Kidney capillary endothelial cell (primary cell): ENCODE measurements at regions not wholly inside any gene's neighbourhood (a gene's known extent, or its start where the extent isn't known, plus 50 kb on each side); places are given as distances from the start of the nearest gene placed in this dataset.
"Not testable (repeated sequence)": the region's sequence is repeated elsewhere in the genome, so short reads cannot be mapped to it uniquely, and the experiment has no call there.

Experiments used
- DNase-seq: peaks from one replicate; pipeline ENCODE4 v3.0.0-alpha.2; 2018; ENCODE audit warnings: low spot score

DNA sequence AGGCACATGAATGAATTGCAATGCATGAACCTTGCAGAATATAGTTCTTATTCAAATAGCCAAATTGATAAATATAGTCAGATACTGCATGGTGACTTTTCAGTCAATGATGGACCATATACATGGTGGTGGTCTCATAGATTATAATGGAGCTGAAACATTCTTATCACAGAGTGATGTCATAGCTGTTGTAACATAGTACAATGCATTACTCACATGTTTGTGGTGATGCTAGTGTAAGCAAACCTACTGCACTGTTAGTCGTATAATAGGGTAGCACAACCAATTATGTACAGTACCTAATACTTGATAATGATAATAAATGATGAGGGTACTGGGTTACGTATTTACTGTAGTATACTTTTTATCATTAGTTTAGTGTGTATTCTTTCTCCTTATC is 280.3 kb downstream of the BCAT1 start:
- DNase-seq: no peak

DNA sequence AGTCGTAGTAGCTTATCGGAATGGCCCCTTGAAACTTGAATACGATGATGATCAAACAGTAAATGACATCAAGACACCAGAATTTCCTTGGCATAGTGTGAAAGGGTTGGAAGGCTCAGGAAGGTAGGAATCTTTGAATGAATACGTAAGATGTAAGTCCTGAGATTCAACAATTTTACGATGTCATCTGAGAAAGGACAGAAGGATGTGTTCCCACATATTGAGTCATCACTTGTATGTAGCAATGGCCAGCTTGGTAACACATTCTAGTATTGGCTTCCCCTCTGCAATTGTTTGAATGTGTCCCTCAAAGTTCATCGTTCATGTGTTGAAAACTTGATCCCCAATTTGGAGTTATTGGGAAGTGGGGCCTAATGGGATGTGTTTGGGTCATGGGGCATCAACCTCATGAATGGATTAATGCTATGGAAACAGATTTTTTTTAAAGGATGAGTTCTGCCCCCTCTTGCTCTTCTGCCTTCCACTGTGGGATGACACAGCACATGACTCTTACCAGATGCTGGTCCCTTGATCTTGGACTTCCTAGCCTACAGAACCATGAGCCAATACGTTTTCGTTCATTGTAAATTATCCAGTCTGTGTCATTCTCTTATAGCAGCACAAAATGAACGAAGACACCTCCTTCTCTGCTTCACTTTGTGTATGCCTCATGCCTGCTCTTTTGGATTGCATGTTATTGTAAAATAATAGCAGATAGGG is 284.6 kb downstream of the BCAT1 start:
- no peak for DNase-seq

- DNase-seq: no peak
Observed at GRCh38 chr12:24661657-24662096, 287.2 kb downstream of the BCAT1 start.

GRCh38 chr12:24659016-24659415 is 289.9 kb downstream of the BCAT1 start:
- DNase-seq: no peak

DNA sequence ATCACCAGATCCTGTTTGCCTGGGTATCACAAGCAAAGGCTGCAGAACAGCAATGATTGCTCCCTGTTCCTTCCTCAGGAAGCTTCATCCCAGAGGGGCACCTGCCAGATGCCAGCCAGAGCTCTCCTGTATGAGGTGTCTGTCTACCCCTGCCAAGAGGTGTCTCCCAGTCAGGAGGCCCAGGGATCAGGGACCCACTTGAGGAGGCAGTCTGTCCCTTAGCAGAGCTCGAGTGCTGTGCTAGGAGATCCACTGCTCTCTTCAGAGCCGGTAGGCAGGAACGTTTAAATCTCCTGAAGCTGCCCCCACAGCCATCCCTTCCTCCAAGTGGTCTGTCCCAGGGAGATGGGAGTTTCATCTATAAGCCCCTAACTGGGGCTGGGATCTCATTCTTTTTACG is 294.6 kb downstream of the BCAT1 start:
- not testable (repeated sequence) for DNase-seq

DNA sequence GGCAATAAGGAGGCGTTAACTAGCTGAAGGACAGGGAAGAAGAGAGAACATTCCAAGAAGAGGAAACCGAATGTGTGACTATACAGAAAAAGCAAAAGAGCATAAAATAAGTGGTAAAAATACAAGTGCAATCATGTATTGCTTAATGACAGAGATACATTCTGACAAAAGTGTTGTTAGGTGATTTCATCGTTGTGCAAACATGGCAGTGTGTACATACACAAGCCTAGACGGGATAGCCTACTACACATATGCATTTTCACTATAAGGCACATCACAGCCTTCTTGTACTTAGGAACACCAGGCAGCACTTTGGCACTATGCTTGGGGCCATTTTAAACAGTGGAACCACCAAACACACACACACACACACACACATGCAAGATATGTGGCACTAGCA is 299.3 kb downstream of the BCAT1 start:
- no peak for DNase-seq

DNA sequence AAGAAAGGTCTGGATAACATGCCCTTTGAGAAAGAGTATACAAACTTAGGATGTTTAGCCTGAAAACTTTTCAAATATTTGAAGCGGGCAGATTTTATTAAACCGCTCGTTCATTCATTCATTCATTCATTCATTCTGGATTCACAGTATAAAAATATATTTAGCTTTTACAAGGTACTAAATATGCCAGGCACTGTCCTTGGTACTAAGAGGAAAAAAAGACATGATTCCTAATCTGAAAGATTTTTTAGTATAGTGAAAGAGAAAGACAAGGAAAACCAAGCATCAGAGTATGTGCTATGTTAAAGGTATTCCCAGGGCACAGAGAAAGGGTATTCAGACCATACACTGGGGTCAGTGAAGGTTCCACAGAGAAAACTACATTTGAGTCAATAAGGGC is 299.7 kb downstream of the BCAT1 start:
- DNase-seq: no peak

DNA sequence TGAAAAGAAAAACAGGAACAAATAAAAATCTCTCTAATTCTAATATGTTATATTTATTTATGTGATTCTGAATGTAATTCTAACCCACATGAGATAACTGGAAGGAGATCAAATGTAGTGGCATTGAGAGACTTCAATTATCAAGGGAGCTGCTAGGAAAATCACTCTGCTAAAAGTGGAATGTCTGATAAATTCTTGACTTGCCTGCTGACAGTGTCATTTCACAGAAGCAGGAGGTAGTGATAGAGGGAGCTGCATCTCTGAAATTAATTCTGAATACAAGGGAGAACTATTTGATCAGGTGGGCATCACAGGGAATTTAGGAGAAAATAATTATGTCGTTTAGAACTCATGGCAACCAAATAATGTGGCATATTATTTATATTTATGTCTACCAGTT is 303.6 kb downstream of the BCAT1 start:
- DNase-seq: no peak

- DNase-seq: no peak
Observed at GRCh38 chr12:24643120-24644119, 305.5 kb downstream of the BCAT1 start.

GRCh38 chr12:24639641-24640040 is 309.3 kb downstream of the BCAT1 start:
- no peak for DNase-seq

GRCh38 chr12:24632466-24632865 is 316.4 kb downstream of the BCAT1 start:
- no peak for DNase-seq

GRCh38 chr12:24631676-24632426 is 317.1 kb downstream of the BCAT1 start:
- no peak for DNase-seq

DNA sequence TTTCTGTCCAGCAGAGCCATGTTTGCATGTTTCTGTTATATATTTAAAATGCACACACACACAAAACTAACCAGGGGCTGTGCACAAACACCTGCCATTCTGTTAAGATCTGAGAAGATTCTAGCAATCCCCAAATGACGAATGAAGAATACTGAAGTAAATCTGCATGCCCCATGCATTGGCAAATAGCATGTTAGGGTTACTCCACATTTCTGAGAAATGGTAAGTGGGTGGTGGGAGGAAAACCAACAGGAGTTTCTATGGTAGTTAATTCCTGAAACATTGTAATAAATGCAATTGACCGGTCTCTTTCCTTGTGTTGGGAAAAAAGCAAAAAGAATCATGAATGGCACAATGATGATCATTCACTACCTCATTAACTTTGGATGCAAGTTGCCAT is 318.0 kb downstream of the BCAT1 start:
- DNase-seq: no peak

GRCh38 chr12:24630446-24630845 is 318.5 kb downstream of the BCAT1 start:
- no peak for DNase-seq

- DNase-seq: no peak
Observed at GRCh38 chr12:24625103-24625502, 323.8 kb downstream of the BCAT1 start.

- DNase-seq: not testable (repeated sequence)
Observed at GRCh38 chr12:24619954-24620353, 328.9 kb downstream of the BCAT1 start.

DNA sequence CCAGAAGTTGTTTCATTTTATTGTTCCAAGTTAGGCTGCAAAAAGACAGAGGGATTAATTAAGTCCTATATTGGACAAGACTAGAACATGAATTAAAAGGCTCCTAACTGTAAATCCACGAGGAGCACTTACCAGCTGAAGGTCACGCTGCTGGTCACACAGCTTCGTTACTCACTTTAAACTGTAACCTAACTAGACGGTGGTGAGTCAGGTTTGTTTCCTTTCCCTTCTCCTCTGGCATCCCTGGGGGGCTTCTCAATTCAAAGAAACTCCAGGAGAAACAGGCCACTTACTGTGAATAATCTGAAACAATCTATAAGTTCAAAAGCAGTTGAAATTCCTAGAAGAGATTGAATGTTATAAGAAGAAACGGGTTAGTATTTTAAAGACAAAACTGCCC is 331.4 kb downstream of the BCAT1 start:
- peak; percentile 64 for DNase-seq

- DNase-seq: no peak
Observed at GRCh38 chr12:24615967-24616411, 332.9 kb downstream of the BCAT1 start.

- DNase-seq: no peak
Observed at GRCh38 chr12:24608637-24609285, 340.1 kb downstream of the BCAT1 start.

GRCh38 chr12:24608108-24608507 is 340.8 kb downstream of the BCAT1 start:
- no peak for DNase-seq

- DNase-seq: no peak
Observed at GRCh38 chr12:24605916-24606315, 343.0 kb downstream of the BCAT1 start.

- DNase-seq: no peak
Observed at GRCh38 chr12:24605466-24605865, 343.4 kb downstream of the BCAT1 start.
